NOMO-1 treated with dmso at 0.1 percent for 144 hours (cell line): ENCODE measurements at regions not wholly inside any gene's neighbourhood (a gene's known extent, or its start where the extent isn't known, plus 50 kb on each side); places are given as distances from the start of the nearest gene placed in this dataset.

Experiments
- DNase-seq: peaks from one replicate; lab custom pipeline; 2025; ENCODE audit not compliant: unreplicated experiment; lab: John Stamatoyannopoulos, UW

- no peak for DNase-seq
Observed at GRCh38 chr2:239477591-239477990, 76.8 kb upstream of the HDAC4 start.

GRCh38 chr2:239476757-239477585, 76.2 kb upstream of the HDAC4 start:
- no peak for DNase-seq

- DNase-seq: no peak
Observed at GRCh38 chr2:239476029-239476756, 75.4 kb upstream of the HDAC4 start.

- DNase-seq: no peak
Observed at GRCh38 chr2:239475161-239476028, 74.6 kb upstream of the HDAC4 start.

GRCh38 chr2:239473211-239473805, 72.5 kb upstream of the HDAC4 start:
- no peak for DNase-seq

GRCh38 chr2:239472235-239472775, 71.5 kb upstream of the HDAC4 start:
- no peak for DNase-seq

GRCh38 chr2:239471011-239471792, 70.4 kb upstream of the HDAC4 start:
- DNase-seq: no peak

- no peak for DNase-seq
Observed at GRCh38 chr2:239470151-239470900, 69.5 kb upstream of the HDAC4 start.

- DNase-seq: no peak
Observed at GRCh38 chr2:239469106-239469960, 68.5 kb upstream of the HDAC4 start.

GRCh38 chr2:239468491-239469105, 67.8 kb upstream of the HDAC4 start:
- DNase-seq: no peak

GRCh38 chr2:239467956-239468490, 67.2 kb upstream of the HDAC4 start:
- no peak for DNase-seq

GRCh38 chr2:239467281-239467955, 66.6 kb upstream of the HDAC4 start:
- DNase-seq: no peak

- DNase-seq: no peak
Observed at GRCh38 chr2:239466755-239467271, 66.0 kb upstream of the HDAC4 start.

GRCh38 chr2:239466061-239466754, 65.4 kb upstream of the HDAC4 start:
- DNase-seq: peak; percentile 33

GRCh38 chr2:239465017-239466001, 64.5 kb upstream of the HDAC4 start:
- DNase-seq: peak; percentile 40
